GM18873 (cell line): ENCODE measurements at regions not wholly inside any gene's neighbourhood (a gene's known extent, or its start where the extent isn't known, plus 50 kb on each side); places are given as distances from the start of the nearest gene placed in this dataset.
A peak's percentile ranks its signal among the peaks of the same experiment; 100 is the strongest.
"Not testable (repeated sequence)": the region's sequence is repeated elsewhere in the genome, so short reads cannot be mapped to it uniquely, and the experiment has no call there.

ENCODE experiments used
- ATAC-seq: cut with Tn5 transposase; IDR thresholded peaks from one replicate; pipeline ENCODE4 v1.9.1; 2021; ENCODE audit warnings: mild to moderate bottlenecking, moderate library complexity, moderate number of reproducible peaks; ENCODE audit not compliant: unreplicated experiment, low FRiP score

DNA sequence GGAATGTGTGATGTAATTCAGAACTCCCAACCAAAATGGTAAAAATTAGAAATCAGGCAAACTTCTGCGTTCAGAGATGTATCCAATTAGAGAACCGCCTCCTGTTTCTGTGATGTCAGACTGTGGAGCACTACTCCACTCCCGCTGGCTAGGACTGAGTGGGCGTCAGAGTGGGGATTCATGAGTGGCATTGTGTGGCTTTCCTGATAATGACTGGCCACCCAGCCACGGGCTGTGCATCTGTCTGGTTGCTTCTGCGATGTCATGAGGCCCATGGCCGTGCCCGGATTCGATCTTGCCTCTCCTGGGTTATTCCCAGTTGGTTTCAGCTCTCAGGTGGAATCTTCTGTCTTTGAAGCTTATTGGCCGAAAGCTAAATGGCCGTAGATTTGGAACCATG is 87.1 kb upstream of the KCNA1 start:
- ATAC-seq = no peak

DNA sequence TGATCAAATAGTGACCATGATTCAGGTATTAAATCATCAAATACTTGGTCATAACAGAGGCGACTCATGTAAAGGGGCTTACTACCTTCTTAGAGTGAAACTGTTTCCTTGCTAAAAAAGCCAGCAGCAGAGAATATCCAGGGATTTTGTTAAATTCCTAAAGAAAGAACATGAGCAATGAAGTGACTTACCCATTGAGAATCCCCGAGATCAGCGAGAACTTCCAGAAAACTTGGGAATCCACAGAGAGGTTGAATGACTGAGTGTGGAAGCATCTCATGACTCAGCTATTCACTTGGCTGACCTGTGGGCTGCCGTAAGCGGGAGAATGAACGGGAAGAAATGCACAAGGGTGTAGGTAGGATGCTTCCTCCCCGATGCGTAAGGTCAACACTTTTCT is 85.3 kb upstream of the KCNA1 start:
- ATAC-seq = no peak

DNA sequence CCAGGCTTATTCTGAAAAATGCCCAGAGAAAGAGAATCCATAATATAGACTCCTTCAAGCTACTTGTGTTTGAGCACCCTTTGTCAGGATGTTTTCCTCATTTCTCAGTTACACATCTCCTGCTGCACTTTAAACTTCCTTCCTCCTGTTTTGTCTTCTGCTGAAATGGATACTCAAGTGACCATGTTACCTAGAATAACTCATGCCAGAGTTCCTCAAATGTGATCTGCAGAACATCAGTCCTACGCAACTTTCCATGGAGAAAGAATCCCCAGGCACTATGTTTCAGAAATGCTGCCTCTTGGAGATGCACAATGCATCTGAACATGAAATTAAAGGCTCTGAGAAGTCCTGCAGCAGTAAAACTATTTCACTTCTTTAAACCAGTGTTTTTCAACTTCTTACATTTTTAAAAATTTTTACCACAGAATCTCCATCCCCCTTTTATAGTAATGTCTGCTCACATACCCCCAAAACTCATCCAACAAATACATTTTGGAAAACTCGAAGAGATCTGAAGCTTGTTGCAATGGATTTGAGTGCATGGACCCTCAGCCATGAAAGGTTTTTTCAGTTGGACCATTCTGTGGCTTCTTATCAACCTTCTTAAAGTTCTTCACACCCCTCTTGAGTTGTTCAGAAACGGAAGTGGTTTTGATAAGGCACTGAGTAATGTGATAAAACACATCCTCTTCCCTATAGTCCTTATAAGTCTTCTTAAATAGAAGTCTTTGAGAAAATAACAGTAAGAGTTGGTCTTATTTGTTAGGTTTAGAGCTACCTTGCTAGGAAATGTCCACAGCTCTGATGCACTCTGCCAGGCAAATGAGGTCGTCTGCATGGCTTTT is 84.5 kb upstream of the KCNA1 start:
- no peak for ATAC-seq

DNA sequence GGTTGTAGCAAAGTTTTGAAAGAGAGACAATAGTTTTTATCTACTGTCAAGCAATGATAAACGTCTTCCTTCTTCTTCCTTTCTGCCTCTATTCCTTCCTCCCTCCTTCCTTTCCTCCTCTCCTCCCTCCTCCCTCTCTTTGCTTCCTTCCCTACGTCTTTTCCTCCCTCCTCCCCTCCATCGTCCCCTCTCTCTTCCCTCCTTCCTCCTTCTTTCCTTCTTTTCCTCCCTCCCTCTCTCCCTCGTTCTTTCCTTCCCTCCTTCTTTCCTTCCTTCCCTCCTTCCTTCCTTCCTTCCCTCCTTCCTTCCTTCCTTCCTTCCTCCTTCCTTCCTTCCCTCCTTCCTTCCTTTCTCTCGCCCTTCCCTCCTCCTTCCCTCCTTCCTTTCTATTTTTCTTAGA is 82.8 kb upstream of the KCNA1 start:
- no peak for ATAC-seq

DNA sequence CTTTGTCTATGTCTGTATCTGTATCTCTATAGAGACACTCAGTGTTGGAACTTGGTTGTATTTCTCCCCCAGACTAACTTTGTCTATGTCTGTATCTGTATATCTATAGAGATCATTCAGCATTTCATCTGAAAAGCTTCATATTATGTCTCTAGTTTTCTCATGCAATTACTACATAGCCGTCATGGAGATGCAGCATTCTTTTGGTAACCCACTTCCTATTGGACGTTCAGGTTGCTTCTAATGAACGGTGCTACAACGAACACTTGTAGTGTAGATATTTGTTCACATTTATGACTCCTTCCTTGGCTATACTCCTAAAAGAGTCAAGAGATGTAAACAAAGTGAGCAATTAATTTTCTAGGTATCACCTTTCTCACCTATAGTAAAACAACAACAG is 81.5 kb upstream of the KCNA1 start:
- no peak for ATAC-seq

DNA sequence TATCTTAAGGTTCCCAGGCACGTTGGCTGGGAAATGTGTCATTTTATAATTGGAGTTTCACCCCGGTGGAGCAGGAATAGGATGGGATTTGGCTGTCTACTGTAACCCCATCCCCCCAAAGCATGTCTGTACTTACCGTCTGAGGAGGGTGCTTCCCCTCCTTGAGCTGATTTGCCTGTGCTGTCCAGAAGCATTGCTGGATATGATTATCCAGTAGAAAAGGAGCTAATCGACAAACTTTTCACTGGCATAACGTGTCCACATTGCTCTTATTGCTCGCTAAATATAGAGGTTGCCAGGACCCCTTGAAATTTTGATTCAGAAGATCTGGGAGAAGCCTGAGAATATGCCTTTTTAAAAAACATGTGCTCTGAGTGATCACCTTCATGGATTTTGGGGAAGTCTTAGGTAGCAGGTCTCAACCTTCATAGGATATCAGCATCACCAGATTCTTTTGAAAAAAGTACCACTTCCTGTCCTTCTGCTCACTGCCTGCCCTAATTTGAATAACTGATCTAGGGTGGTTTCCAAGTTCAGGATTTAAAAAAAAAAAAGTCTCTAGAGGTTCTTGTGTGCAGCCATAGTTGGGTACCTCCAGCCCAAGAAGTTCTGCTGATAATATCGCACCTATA is 80.4 kb upstream of the KCNA1 start:
- ATAC-seq = peak; percentile 88

DNA sequence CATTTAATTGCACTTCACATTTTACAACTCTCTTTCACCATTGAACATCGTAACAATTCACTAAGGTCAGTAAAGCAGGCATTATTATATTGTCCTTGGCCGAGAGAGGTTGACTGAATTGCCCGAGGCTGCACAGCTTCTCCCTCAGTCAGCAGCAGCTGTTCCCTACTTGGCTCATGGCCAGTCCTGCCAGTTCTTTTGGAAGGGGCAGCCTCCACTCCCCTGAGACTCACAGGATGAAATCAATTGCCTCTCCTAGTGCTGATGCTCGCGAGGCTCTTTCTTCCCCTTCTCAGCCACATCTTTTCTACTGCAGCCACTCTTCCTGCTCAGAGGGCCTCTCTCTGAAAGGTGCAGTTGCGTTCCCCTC is 79.9 kb upstream of the KCNA1 start:
- peak; percentile 13 for ATAC-seq

DNA sequence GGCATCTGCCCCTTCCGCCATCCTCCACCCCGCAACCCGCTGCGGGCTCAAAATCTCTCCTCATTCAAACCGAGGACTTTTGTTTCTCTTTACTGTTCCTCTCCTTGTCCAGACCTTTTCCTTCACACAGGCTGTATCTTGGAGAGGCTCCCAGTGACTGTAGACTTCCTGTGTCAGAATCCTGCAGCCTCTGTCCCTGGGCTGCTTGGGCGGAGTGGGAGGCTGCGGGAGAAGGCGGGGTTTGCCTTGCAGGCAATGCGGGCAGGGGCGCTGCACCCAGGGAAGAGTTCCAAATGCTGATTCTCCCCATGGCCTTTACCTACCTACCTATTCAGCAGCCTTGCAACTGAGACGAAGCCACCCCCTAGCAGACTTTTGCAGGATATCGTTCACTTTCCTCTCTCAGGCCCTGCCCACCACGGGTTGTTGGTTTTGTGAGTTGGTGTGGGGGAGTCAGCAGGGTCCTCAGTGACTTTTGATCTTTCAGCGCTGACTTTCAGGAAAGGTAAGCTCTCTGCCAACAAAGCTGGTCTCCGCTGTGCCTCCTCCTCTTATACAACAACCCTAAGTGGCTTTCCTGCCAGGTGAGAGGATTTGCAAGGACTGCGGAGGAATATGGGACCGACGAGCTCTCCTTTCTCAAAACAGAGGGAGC is 79.0 kb upstream of the KCNA1 start:
- ATAC-seq = no peak

DNA sequence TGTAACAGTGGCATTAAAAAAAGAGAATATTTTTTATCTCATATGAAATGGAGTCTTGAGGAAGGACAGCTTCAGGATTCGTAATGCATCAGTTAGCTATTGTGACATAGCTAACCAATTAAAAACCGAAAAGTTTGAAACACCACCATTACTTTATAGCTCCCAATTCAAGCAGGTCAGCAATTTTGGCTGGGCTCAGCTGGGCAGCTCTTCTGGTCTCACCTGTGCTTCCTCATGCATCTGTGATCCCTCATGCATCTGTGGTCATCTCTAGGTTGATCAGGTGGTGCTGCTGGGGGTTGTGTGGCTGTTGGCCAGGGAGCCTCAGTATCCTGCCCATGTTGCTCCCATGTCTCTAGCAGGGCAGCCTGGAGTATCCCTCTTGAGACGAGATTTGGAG is 76.7 kb upstream of the KCNA1 start:
- ATAC-seq = no peak

DNA sequence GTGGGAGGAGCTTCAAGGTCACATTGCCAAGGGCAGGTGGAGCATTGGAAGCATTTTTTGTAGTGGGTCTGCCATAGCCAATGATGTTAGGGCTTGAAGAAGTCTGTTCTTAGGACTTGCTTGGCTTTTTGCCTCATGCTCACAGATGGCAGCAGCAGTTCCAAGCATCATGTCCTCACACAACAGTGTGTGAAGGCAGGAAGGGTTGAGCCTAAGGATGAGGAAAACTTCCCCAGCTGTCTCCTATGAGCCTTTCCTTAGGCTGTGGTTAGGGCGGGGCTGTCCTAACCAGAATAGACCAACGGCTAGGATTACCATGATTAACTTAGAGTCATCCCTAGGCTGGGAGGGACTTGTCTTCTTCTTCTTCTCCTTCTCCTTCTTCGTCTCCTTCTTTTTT is 76.2 kb upstream of the KCNA1 start:
- no peak for ATAC-seq

DNA sequence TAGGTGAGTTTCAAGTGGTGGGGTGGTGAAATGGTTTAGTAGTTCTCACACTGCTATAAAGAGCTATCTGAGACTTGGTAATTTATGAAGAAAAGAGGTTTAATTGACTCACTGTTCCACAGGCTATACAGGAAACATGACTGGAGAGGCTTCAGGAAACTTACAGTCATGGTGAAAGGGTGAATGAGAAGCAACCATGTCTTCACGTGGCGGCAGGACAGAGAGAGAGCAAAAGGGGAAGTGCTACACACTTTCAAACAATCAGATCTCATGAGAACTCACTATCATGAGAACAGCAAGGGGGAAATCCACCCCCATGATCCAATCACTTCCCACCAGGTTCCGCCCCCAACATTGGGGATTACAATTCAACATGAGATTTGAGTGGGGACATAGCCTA is 67.3 kb upstream of the KCNA1 start:
- ATAC-seq = not testable (repeated sequence)

DNA sequence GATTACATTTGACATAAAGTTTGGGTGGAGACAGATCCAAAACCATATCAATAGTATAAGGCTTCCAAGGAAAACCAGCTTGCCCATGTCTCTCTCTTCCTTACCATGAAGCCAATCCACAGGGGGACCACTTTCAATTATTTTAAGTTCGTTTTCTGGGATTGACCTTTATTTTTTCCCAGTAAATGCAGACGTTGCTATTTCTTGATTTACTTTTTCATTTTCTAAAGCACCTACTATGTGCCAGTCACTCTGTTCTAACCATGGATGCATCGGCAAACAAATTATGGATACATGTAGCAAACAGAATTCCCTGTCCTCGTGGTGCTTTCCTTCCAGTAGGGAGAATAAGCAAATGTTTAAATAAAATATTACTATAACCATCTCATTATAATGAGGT is 65.8 kb upstream of the KCNA1 start:
- no peak for ATAC-seq

DNA sequence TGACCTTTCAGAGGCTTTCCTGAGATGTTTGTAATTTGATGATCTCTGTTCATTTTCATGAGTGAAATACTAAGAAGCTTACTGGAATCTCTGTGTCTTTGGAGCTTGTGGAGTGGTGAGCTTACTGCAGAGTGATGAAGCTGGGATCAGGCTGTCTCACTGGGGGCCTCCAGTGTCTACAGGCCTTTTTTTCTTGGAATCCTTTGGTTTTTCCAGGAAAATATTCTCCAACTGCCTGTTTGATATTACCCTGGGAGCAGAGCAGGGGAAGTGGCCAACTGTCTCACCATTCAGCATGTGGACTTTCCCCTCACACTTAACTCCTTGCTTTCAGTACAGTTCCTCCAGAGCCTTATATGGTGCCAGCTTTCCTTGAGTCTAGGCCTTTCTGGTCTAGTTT is 62.0 kb upstream of the KCNA1 start:
- ATAC-seq = no peak

DNA sequence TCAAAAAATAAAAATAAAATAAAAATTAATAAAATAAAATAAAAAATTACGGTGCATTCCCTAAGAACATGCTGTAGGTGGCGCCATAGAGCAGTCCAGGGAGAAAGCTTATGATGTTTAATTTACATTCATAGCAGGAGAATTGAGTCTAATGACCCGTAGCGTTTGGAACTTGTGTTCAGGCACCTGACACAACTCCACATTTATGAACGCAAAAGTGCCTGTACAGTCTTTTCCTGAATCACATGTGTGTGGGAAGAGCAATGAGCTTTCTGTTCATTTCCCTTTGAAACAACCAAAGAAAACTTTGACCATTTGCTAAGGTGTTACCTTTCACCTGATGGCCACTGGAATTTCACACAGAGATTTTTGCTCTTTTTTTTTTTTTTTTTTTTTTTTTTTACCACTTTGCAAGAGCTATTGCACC is 60.6 kb upstream of the KCNA1 start:
- no peak for ATAC-seq

DNA sequence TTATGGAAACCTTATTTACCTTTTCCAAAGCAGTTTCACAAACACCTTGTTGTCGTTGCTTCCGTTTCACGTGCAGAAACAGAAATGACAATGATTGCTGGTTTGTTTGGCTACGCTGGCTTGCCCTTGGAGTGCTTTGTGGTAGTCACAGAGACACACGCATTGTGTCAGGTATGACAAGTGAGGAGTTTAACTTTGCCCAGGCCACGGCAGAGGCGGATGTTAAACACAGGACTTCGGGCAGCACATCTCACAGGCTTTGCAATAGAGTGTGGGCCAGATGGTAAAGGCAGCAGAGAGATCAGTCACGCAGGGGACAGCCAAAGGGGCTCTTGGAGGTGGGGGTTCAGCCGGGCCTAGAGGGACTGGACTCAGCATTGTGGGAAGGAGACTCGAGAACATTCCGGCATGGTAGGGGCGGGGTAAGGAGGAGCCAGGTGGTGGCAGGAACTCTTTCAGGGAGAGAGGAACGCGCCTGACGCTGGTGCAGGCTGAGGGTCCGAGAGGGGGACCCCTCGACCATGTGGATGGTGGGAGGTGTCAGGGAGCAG is 59.8 kb upstream of the KCNA1 start:
- ATAC-seq = no peak

DNA sequence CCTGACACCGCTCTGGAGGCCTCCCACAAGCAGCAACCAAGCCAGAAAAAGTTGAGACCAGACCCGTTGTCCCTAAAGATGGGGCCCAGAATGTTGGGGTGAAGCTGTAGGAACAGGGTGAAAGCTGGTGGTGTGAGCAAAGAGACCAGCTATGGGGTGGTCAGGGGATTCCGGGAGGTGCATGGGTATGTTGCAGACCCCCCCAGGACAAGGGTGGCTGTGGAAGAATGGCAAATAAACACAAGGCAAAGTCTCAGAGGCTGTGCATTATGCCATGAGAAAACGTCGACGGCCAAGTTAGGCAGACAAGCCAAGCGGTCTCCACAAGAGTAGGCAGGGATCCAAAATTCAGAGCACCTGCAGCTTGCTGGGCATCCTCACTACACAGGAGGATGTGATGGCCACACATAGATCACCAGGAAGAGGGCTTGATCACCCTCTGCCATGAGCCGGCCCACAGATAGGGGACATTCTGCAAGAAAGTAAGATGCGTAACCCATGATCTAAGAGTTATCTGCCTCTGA is 58.8 kb upstream of the KCNA1 start:
- ATAC-seq = no peak

DNA sequence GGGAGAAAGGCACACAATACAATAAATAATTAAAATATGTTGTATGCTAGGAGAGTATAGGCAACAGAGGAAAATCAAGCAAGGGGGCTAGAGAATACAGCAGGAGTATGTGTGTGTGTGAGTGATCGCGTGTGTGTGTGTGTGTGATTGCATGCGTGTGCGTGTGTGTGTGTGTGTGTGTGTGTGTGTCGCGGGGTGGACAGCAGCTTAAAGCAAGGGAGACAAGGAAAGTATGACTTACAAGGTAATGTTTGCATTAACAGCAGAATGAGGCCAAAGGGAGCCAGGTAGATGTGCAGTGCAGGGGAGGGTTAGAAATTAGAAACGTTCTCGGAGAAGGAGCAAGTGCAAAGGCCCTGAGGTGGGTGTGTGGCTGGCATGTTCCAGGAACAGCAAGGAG is 57.4 kb upstream of the KCNA1 start:
- no peak for ATAC-seq

DNA sequence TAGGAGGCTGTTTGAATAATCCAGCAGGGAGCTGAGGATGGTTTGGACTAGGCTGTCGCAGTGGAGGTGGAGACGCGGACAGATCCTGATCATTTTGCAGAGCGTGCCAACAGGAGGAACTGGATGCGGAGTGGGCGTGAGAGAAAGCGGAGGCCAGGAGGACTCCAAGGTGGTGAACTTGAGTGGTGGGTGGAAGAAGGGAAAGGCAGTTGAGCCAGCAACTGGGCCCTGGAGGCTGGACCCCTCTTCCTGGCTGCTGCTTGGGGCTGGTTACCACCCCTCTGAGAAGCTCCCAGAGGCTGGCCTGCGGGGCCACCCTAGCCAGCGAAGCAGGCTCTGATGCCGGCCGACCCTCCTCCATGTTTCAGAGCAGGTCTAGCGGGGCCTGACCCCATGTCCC is 56.8 kb upstream of the KCNA1 start:
- no peak for ATAC-seq

DNA sequence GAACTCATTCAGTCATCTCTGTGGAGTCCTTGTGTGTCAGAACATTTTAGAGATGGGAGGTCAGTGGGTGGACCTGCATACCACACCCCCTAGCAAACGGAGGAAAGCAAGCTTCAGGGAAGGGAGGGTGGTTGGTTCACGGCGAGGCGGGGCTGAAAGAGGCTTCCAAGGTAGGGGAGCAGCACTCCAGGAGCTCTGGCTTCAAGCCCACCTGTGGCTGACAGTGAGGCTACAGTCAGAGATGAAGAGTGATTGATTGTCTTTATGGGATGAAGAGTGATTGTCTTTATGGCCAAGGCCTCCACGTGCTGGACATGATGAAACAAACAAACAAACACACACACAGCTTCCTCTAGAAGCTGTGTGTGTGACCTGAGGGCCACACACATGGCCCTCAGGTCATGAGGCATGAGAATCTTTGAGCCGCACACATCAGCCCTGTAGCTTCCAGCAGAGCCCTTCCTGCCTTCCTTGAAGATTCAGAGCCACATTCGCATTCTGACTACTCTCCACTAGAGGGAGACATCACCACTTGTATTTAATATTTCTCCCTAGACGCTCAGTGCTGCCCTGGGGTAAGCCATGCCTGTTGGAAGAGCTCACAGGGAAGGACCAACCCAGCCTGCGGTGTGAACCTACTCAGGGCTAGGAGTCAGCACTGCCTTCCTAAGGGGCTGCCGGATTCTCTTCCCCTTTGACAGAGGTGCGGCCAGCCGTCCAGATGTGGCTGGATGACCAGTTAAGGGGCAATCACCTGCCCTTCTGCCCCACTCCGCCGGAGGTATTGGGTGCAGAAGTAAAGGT is 54.4 kb upstream of the KCNA1 start:
- ATAC-seq = no peak

DNA sequence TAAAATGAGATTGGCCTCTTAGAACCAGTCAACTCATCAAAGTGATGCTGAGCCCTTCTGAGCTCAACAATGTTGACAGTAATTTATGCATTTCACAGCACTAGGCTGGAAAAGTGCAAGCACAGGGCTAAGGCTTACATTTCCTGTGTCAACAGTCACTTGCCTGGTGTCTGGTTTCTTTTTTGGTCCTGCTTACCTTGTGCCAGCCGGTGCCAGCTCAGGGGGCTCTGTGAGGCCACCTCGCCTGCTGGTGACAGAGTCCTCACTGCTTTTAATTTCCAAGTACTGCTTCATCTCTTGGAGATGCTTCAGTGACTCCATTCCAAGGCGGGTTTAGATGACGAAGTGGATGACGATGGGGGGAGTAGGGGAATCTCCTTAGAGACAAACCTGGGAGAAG is 53.1 kb upstream of the KCNA1 start:
- no peak for ATAC-seq
